Lower lobe of right lung (tissue), 2 donors: ENCODE measurements at regions not wholly inside any gene's neighbourhood (a gene's known extent, or its start where the extent isn't known, plus 50 kb on each side); places are given as distances from the start of the nearest gene placed in this dataset.

Experiments used
- ATAC-seq, 2 donors: fragments of 200-7000 bp; cut with Tn5 transposase; one replicate each; pipeline ENCODE4 v1.9.1; 2020 to 2022; ENCODE audit warnings: mild to moderate bottlenecking in 2 of 2, moderate library complexity in 2 of 2
- DNase-seq: peaks from one replicate; pipeline ENCODE4 v3.0.0-alpha.2; 2020
- H3K27ac ChIP-seq: fragments of 200-600 bp; one replicate; pipeline ENCODE4 v1.8.0; 2022
- H3K27me3 ChIP-seq: fragments of 200-600 bp; one replicate; pipeline ENCODE4 v1.8.0; 2022; ENCODE audit warnings: low read depth
- H3K36me3 ChIP-seq: fragments of 200-600 bp; one replicate; pipeline ENCODE4 v1.8.0; 2022; ENCODE audit warnings: mild to moderate bottlenecking
- H3K4me1 ChIP-seq: fragments of 200-600 bp; one replicate; pipeline ENCODE4 v1.8.0; 2022
- H3K4me3 ChIP-seq: fragments of 200-600 bp; one replicate; pipeline ENCODE4 v1.8.0; 2022; ENCODE audit warnings: mild to moderate bottlenecking
- H3K9me3 ChIP-seq: fragments of 200-600 bp; one replicate; pipeline ENCODE4 v1.8.0; 2022
- intact Hi-C: fragments of 100-400 bp; cut with DNase I; formaldehyde crosslinking; loops from one replicate; pipeline ENCODE4 v1.11.0; 2022
- TF ChIP-seq, protein P1 (sequence below): fragments of 200-600 bp; IDR thresholded peaks from one replicate; pipeline ENCODE4 v1.8.0; 2022; ENCODE audit warnings: antibody characterized with exemption, mild to moderate bottlenecking
- donor health status: DM: no; HTN: yes; CAD: no; lungs with severe emphysema.

DNA sequence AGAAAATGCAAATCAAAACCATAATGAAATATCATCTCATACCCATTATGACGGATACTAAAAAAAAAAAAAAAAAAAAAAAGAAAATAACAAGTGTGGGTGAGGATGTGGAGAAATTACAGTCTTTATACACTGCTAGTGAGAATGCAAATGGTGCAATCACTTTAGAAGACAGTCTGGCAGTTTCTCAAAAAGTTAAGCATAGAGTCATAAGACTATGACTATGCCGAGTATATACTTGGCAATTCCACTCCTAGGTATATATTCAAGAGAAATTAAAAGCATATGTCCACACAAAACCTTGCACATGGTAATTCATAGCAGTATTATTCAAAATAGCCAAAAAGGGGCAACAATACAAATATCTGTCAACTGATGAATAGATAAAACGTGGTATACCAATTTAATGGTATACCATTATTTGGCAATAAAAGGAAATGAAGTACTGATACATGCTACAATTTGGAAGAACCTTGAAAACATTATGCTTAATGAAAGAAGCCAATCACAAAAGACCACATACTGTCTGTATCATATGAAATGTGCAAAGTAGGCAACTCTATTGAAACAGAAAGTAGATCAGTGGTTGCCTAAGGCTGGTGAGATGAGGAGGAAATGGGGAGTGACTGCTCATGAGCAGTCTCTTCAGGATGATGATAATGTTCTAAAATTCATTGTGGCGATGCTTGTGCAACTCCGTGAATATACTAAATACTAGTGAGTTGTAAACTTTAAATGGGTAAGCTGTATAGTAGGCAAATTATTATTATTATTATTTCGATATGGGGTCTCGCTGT lies 90.1 kb upstream of the NANOS1 start:
- Histone ChIP-seq H3K27me3 (no peaks in the 10 kb centered on the region), H3K4me3 (no peak overlapping the region), H3K27ac (no peak overlapping the region), H3K4me1 (no peaks in the 10 kb centered on the region), H3K36me3 (no peaks in the 10 kb centered on the region), H3K9me3 (no peaks in the 10 kb centered on the region)
- intact Hi-C loops = no loop called here
- ATAC-seq (peak in 1 of 2 donors; percentile 30), DNase-seq (no peak)
- TF ChIP-seq, protein P1, sequence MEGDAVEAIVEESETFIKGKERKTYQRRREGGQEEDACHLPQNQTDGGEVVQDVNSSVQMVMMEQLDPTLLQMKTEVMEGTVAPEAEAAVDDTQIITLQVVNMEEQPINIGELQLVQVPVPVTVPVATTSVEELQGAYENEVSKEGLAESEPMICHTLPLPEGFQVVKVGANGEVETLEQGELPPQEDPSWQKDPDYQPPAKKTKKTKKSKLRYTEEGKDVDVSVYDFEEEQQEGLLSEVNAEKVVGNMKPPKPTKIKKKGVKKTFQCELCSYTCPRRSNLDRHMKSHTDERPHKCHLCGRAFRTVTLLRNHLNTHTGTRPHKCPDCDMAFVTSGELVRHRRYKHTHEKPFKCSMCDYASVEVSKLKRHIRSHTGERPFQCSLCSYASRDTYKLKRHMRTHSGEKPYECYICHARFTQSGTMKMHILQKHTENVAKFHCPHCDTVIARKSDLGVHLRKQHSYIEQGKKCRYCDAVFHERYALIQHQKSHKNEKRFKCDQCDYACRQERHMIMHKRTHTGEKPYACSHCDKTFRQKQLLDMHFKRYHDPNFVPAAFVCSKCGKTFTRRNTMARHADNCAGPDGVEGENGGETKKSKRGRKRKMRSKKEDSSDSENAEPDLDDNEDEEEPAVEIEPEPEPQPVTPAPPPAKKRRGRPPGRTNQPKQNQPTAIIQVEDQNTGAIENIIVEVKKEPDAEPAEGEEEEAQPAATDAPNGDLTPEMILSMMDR = no peak

DNA sequence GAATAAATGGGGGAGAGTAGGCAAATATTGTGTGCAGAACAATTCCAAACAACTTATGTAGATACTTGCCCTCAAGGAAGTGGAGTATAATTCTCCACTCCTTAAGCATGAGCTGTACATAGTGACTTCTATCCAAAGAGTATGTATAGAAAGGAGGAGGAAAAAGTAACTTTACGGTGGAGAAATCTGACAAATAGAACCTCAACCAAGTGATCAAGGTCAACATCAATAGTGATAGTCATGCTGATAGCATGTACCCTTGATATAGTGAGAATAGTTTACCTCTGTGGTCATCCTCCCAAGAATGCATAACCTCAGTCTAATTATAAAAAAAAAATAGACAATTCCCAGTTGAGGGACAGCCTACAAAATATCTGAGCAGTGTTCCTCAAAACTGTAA lies 89.1 kb upstream of the NANOS1 start:
- Histone ChIP-seq H3K27me3 (no peaks in the 10 kb centered on the region), H3K4me1 (no peaks in the 10 kb centered on the region), H3K4me3 (no peak overlapping the region), H3K9me3 (no peaks in the 10 kb centered on the region), H3K27ac (no peak overlapping the region), H3K36me3 (no peaks in the 10 kb centered on the region)
- DNase-seq (no peak), ATAC-seq (no peak)
- intact Hi-C loops = no loop called here
- TF ChIP-seq, protein P1 = no peak

DNA sequence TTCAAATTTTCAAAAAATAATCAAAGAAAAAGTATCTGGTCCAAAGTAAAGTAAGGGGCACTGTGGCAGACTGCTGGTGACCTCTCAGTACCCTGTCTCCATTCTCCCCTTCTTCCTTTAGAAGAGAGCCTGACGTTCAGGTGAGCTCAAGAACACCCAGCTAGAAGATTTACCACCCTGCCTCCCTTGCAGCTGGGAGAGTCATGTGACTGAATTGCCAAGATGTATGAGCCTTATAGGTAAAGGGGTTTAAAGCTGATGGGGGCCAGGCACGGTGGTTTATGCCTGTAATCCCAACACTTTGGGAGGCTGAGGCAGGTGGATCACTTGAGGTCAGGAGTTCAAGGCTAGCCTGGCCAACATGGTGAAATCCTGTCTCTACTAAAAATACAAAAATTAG lies 86.3 kb upstream of the NANOS1 start:
- no peaks in the 10 kb centered on the region for H3K27me3 ChIP-seq
- TF ChIP-seq, protein P1 = no peak
- intact Hi-C loops = no loop called here
- no peak for ATAC-seq
- H3K4me3 ChIP-seq = no peak overlapping the region
- H3K4me1 ChIP-seq = no peaks in the 10 kb centered on the region
- H3K9me3 ChIP-seq = no peaks in the 10 kb centered on the region
- no peak for DNase-seq
- no peaks in the 10 kb centered on the region for H3K36me3 ChIP-seq
- no peak overlapping the region for H3K27ac ChIP-seq

DNA sequence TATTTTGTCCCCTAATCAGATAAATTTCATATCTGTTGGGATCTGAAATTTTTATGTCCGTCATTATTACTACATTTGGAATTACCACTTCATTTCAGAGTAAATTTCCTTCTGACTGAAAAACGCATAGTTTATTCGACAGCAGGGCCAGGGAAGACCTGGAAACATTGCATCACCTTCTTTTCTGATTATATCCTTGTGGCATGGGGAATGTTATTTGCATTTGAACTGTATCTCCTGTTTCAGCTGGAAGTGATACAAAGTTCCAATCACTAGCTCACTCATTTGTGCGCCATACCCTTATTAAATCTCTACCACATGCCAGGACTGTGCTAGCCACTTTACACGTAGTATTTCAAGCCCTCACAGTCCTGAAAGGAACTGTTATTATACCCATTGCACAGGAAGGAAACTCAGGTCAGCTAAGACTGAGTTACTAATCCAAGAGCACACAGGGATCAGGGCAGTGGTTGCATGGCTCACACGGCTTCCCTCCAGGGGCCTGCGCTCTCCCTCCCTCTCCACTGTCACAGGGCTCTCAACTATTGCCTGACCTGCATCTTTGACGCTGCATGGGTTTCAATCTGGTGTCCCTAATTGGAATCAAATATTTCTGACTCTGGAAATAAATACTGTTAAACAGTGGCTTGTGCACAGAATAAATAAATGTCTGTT lies 84.4 kb upstream of the NANOS1 start:
- H3K27ac ChIP-seq = no peak overlapping the region
- no peaks in the 10 kb centered on the region for H3K4me1 ChIP-seq
- intact Hi-C loops = no loop called here
- no peaks in the 10 kb centered on the region for H3K27me3 ChIP-seq
- TF ChIP-seq, protein P1 = no peak
- no peaks in the 10 kb centered on the region for H3K36me3 ChIP-seq
- ATAC-seq = no peak
- no peak for DNase-seq
- H3K9me3 ChIP-seq = no peaks in the 10 kb centered on the region
- no peak overlapping the region for H3K4me3 ChIP-seq

DNA sequence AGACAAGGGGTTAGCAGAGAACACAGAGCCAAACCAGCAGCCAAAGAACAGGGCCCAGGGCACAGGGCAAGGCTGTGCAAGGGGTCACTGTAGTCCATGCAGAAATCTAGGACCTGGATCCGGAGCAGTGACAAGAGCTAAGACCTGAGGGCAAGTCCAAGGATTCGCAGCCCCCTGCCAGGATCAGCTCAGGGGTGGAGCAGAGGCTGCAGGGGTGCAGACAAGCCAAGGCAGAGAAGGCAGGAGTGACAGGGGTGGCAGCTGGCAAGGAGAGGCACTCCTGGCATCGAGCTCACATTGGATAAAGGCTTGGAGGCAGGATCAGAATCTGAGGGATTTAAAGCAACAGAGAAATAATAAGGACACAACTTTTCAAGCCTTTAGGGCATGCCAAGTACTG lies 80.7 kb upstream of the NANOS1 start:
- Histone ChIP-seq H3K36me3 (no peaks in the 10 kb centered on the region), H3K27ac (no peak overlapping the region), H3K4me3 (no peak overlapping the region), H3K9me3 (no peaks in the 10 kb centered on the region), H3K4me1 (no peaks in the 10 kb centered on the region), H3K27me3 (no peaks in the 10 kb centered on the region)
- intact Hi-C loops = no loop called here
- TF ChIP-seq, protein P1 = no peak
- DNase-seq = no peak
- no peak for ATAC-seq
